ENCODE measurements at regions not wholly inside any gene's neighbourhood (a gene's known extent, or its start where the extent isn't known, plus 50 kb on each side); places are given as distances from the start of the nearest gene placed in this dataset.

DNA sequence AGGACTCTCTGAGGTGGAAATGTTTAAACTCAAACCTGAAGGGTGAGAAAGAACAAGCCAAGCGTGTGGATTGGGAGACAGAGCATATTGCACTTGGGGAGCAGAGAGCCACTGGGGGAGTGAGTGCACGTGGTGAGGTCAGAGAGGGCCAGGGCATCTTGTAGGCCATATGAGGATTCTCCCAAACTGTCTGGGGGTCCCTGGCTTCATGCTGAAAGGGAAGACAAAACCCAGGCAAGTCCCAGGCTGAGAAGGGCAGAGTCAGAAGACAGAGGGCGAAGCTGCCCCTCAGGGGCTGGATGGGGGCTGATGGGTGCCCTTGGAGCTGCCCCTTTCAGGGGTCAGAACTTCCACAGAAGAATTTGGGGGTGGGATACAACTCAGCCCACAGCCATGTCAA is 215.3 kb upstream of the S1PR3 start:
- ChIA-PET POLR2A (no interaction called here), CTCF (no interaction called here)
- Mint-ChIP-seq H3K27ac (ENCODE audit: unreplicated experiment) (peak overlapping the region; percentile 83), H3K9me3 (ENCODE audit: unreplicated experiment) (no peaks in the 10 kb centered on the region), H3K27me3 (ENCODE audit: insufficient read depth, unreplicated experiment) (no peaks in the 10 kb centered on the region), H3K4me3 (ENCODE audit: unreplicated experiment) (no peak overlapping the region), H3K4me1 (ENCODE audit: low read depth, unreplicated experiment) (peaks cover 18% of the 10 kb centered on the region), H3K36me3 (ENCODE audit: insufficient read depth, unreplicated experiment) (no peaks in the 10 kb centered on the region)
- TF ChIP-seq, protein P1, sequence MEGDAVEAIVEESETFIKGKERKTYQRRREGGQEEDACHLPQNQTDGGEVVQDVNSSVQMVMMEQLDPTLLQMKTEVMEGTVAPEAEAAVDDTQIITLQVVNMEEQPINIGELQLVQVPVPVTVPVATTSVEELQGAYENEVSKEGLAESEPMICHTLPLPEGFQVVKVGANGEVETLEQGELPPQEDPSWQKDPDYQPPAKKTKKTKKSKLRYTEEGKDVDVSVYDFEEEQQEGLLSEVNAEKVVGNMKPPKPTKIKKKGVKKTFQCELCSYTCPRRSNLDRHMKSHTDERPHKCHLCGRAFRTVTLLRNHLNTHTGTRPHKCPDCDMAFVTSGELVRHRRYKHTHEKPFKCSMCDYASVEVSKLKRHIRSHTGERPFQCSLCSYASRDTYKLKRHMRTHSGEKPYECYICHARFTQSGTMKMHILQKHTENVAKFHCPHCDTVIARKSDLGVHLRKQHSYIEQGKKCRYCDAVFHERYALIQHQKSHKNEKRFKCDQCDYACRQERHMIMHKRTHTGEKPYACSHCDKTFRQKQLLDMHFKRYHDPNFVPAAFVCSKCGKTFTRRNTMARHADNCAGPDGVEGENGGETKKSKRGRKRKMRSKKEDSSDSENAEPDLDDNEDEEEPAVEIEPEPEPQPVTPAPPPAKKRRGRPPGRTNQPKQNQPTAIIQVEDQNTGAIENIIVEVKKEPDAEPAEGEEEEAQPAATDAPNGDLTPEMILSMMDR (IDR thresholded peaks at IDR 0.05; ENCODE audit: insufficient read depth in 1 of 2, low read depth in 1 of 2, low read length in 1 of 2, severe bottlenecking in 1 of 2, unreplicated experiment in 1 of 2): no peak
- no TSS peak for BruUV-seq (replicated peaks)
- intact Hi-C loops (cut with micrococcal nuclease; ENCODE audit: unreplicated experiment): no loop called here
- DNase-seq: no peak
- no peaks in the 10 kb centered on the region for H3K9me3 ChIP-seq
- H3K36me3 ChIP-seq (ENCODE audit: control insufficient read depth, insufficient read depth, low read length): no peaks in the 10 kb centered on the region
- peaks cover 26% of the 10 kb centered on the region for H3K4me1 ChIP-seq
- H3K4me3 ChIP-seq (ENCODE audit: low read depth, low read length): no peak overlapping the region
- no peaks in the 10 kb centered on the region for H3K27me3 ChIP-seq (replicated peaks; ENCODE audit: control insufficient read depth, insufficient read depth, low read length)

- intact Hi-C loops (cut with micrococcal nuclease; ENCODE audit: unreplicated experiment): no loop called here
- peaks cover 22% of the 10 kb centered on the region for H3K4me1 Mint-ChIP-seq (ENCODE audit: low read depth, unreplicated experiment)
Observed at GRCh38 chr9:88776717-88777497, 214.4 kb upstream of the S1PR3 start.

DNA sequence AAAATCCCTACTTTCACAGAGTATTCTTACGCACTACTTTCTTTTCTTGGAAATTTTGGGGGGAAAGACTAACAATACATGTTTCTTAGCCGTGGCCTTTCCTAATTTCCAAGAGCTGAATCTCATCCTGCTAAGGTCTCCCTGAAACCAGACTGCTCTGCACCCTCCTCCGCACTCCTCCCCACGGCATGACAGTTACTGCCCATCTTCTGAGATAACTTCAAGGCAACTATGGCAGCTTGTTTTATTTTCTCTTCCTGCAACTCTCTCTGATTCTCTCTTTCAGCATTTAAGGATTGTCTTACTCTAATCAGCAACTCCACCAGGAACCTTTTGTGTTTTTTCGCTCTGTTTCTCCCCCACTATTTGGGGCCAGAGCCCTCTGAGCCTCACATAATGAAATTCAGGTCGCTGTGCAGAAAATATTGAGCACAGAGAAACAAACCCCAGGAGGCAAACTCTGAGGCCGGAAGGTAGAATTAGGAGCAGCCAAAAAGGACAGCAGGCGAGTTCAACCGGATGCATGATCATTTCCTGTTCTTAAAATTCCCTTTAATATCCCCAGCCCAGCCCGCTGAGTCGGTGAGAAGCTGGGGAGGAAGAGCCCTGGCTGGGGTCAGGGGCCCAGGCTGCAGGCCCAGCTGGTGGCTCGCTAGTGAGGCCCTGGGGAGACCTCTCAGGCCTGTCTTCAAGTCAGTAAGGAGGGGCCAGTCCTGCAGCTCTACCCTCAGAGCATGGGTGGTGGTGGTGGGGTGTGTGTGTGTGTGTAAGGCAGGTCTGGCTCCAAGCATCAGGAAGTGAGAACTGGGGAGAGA is 213.6 kb upstream of the S1PR3 start:
- no peaks in the 10 kb centered on the region for H3K27me3 Mint-ChIP-seq (ENCODE audit: insufficient read depth, unreplicated experiment)
- Histone ChIP-seq H3K36me3 (ENCODE audit: control insufficient read depth, insufficient read depth, low read length) (no peaks in the 10 kb centered on the region), H3K4me1 (peaks cover 26% of the 10 kb centered on the region), H3K4me3 (ENCODE audit: low read depth, low read length) (no peak overlapping the region), H3K9me3 (no peaks in the 10 kb centered on the region), H3K27me3 (replicated peaks; ENCODE audit: control insufficient read depth, insufficient read depth, low read length) (no peaks in the 10 kb centered on the region)
- CTCF ChIA-PET: no interaction called here
- intact Hi-C loops (cut with micrococcal nuclease; ENCODE audit: unreplicated experiment): no loop called here
- peaks cover 25% of the 10 kb centered on the region for H3K4me1 Mint-ChIP-seq (ENCODE audit: low read depth, unreplicated experiment)
- DNase-seq: no peak
- BruUV-seq (replicated peaks): no TSS peak
- H3K27ac Mint-ChIP-seq (ENCODE audit: unreplicated experiment): no peak overlapping the region
- no peaks in the 10 kb centered on the region for H3K36me3 Mint-ChIP-seq (ENCODE audit: insufficient read depth, unreplicated experiment)
- TF ChIP-seq, protein P1 (IDR thresholded peaks at IDR 0.05; ENCODE audit: insufficient read depth in 1 of 2, low read depth in 1 of 2, low read length in 1 of 2, severe bottlenecking in 1 of 2, unreplicated experiment in 1 of 2): no peak
- no peak overlapping the region for H3K4me3 Mint-ChIP-seq (ENCODE audit: unreplicated experiment)
- POLR2A ChIA-PET: no interaction called here
- no peaks in the 10 kb centered on the region for H3K9me3 Mint-ChIP-seq (ENCODE audit: unreplicated experiment)

More at GRCh38 chr9:88776717-88777497, 214.4 kb upstream of the S1PR3 start:
- Mint-ChIP-seq H3K36me3 (ENCODE audit: insufficient read depth, unreplicated experiment) (no peaks in the 10 kb centered on the region), H3K9me3 (ENCODE audit: unreplicated experiment) (no peaks in the 10 kb centered on the region), H3K27me3 (ENCODE audit: insufficient read depth, unreplicated experiment) (no peaks in the 10 kb centered on the region), H3K4me3 (ENCODE audit: unreplicated experiment) (no peak overlapping the region), H3K27ac (ENCODE audit: unreplicated experiment) (peak overlapping the region; percentile 83)
- POLR2A ChIA-PET: no interaction called here
- BruUV-seq (replicated peaks): no TSS peak
- Histone ChIP-seq H3K9me3 (no peaks in the 10 kb centered on the region), H3K4me3 (ENCODE audit: low read depth, low read length) (no peak overlapping the region), H3K27me3 (replicated peaks; ENCODE audit: control insufficient read depth, insufficient read depth, low read length) (no peaks in the 10 kb centered on the region), H3K4me1 (peaks cover 26% of the 10 kb centered on the region), H3K36me3 (ENCODE audit: control insufficient read depth, insufficient read depth, low read length) (no peaks in the 10 kb centered on the region)
- TF ChIP-seq, protein P1 (IDR thresholded peaks at IDR 0.05; ENCODE audit: insufficient read depth in 1 of 2, low read depth in 1 of 2, low read length in 1 of 2, severe bottlenecking in 1 of 2, unreplicated experiment in 1 of 2): no peak
- CTCF ChIA-PET: no interaction called here
- DNase-seq: no peak

Measured in Caco-2 (cell line).